GM18511 (cell line): ENCODE measurements at regions not wholly inside any gene's neighbourhood (a gene's known extent, or its start where the extent isn't known, plus 50 kb on each side); places are given as distances from the start of the nearest gene placed in this dataset.
A peak's percentile ranks its signal among the peaks of the same experiment; 100 is the strongest.

ENCODE experiments used
- ATAC-seq: cut with Tn5 transposase; IDR thresholded peaks from one replicate; pipeline ENCODE4 v1.9.1; 2021; ENCODE audit warnings: mild to moderate bottlenecking, moderate library complexity; ENCODE audit not compliant: unreplicated experiment

- no peak for ATAC-seq
Measured at GRCh38 chr16:77590707-77591106, 131.6 kb upstream of the NUDT7 start.

GRCh38 chr16:77591347-77591746 is 131.0 kb upstream of the NUDT7 start:
- no peak for ATAC-seq

DNA sequence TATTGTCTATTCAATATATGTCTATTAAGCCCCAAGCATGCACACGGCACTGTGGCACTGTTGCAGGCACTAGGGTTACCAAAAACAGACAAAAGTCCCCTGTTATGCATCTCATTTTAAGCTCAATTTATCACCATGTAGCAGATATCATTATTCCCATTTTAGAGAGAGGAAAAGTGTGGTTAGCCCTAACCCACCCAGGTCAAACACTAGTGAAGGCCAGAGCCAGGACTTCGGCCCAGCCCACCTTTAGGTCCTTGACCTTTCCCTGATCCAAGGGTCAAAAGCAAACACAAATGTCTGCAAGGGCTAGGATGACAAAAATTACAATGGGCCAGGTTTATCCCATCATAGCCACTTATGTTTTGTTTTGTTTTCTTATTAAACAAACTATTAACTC is 130.3 kb upstream of the NUDT7 start:
- no peak for ATAC-seq

DNA sequence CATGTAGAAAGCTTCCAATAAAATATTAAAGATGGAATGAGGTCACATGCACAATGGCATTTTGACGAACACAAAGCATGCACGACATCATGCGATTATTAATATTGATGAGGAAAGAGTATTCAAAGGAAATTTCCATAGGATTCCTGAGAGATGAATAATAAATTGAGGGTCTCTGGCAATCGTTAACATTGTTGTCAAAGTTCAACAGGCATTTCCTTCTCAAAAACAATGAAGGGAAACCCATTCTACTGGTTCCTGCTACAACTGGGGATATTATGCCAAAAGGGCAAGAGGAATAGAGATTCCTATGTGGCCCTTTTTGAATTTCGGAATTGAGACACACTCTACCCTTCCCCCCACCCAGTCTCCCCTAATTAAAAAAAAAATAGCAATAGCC is 128.3 kb upstream of the NUDT7 start:
- no peak for ATAC-seq

- ATAC-seq: no peak
Measured at GRCh38 chr16:77594799-77595596, 127.3 kb upstream of the NUDT7 start.

DNA sequence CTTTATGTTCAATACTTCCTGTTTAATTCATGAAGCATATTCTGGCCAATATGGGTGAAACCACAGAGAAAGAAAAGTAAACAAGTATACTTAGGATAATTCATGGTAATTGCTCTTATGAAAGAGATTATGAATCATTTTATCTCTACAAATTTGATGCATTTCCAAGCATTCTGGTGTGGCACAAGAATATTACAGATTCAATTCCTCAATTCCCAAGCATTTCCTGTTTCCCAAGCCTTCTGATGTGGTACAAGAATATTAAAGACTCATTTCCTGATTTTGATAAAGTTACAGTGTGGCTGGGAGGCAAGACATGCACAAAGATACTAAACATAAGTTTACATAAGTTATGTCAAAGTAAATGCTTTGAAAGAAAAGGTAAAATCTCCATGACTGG is 126.1 kb upstream of the NUDT7 start:
- no peak for ATAC-seq

DNA sequence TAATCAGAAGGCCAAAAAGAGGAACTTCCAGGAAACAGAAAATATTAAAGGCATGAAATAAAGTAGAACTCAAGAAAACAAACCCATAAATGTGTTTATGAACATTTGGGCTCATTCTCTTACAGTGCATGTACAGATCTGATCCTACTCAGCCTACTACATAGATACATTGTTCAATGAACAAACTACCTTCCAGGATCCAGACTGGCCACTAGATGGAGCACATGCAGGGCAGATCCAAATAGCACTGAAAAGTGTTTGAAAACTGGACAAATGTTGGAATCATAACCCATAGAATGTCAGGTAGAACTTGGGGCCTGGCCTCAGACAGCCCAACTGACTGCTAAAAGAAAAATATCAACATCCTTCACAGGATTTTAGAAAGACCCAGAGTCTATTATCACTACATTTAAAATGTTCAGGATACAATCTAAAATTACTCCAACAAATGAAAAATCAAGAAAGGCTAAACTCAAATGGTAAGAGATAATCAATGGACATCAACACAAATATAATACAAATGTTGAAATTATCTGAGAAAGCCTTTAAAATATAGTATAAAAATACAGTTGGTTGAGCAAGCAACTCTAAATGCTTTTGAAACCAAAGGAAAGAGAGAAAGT is 122.4 kb upstream of the NUDT7 start:
- peak; percentile 64 for ATAC-seq

DNA sequence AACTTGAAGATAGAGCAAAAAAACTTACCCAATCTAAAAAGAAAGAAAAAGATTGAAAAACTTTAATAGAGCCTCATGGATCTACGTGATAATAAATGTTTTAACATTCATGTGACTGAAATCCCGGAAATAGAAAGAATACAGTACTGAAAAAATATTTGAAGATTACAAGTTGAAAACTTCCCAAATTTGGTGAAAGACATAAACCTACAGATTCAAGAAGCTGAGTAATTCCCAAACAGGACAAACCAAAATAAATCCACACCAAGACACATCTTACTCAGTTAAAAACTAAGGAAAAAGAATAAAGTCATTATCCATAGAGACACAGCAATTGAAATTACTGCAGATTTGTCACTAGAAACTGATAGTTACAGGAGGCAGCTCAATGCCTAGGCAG is 121.8 kb upstream of the NUDT7 start:
- ATAC-seq: no peak

DNA sequence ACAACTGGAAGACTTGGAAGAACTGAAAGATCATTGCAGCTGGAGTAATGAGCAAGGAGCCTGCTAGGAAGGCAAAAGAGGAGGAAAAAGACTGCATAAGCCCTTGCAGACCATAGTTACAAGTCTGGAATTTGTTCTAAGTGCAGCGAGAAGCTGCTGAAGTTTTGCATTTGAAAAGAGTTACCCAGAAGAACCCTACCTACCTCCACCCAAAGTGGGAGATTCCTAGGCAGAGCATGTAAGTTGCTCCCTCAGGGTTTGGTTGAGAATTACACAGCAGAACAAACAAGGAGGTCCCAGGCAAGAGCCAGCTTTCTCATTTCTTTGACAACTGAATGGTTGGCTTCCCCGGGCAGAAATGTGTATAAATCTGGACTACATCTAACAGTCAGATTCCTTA is 118.7 kb upstream of the NUDT7 start:
- ATAC-seq: no peak

GRCh38 chr16:77610496-77610895 is 111.8 kb upstream of the NUDT7 start:
- no peak for ATAC-seq

- no peak for ATAC-seq
Measured at GRCh38 chr16:77611386-77611785, 110.9 kb upstream of the NUDT7 start.

- ATAC-seq: no peak
Measured at GRCh38 chr16:77612596-77612995, 109.7 kb upstream of the NUDT7 start.

DNA sequence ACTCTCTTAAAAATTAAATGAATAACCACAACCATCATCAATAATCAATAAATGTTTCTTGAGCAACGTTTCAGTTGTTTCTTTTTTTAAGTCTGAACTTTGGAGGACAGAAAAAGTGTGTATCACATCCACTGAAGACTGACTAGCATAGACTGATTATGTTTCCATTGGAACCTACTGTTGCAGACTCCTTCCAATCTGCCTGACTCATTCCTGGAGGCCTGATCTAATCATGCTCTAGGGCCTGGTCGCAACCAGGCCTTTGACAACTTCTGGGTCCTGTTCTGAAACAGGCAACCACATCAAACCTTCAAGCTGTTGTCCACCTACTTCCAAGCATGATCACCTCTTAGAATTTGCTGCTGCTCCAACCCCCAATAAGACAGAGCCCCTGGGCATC is 109.2 kb upstream of the NUDT7 start:
- ATAC-seq: no peak

DNA sequence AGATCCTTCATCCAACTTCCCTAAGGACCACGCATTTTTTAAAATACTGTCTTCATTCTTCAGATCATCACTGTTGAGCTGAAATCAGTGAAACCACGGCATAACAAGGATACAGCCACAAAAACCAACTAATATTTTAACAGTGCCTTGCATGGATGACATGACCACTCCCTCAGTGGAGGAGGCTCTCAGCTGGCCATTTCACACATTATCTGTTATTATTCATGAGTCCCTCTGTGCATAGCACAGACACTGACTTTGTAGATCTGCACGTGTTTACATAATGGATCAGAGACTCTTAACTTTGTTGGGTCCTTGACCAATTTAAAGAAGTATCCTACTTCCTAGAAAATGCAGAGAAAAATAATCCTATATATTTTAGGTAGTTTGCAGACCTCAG is 104.8 kb upstream of the NUDT7 start:
- ATAC-seq: no peak

GRCh38 chr16:77617996-77618395 is 104.3 kb upstream of the NUDT7 start:
- ATAC-seq: no peak

- ATAC-seq: no peak
Measured at GRCh38 chr16:77618951-77619350, 103.4 kb upstream of the NUDT7 start.

GRCh38 chr16:77624085-77624484 is 98.2 kb upstream of the NUDT7 start:
- ATAC-seq: no peak

- no peak for ATAC-seq
Measured at GRCh38 chr16:77636615-77637014, 85.7 kb upstream of the NUDT7 start.

DNA sequence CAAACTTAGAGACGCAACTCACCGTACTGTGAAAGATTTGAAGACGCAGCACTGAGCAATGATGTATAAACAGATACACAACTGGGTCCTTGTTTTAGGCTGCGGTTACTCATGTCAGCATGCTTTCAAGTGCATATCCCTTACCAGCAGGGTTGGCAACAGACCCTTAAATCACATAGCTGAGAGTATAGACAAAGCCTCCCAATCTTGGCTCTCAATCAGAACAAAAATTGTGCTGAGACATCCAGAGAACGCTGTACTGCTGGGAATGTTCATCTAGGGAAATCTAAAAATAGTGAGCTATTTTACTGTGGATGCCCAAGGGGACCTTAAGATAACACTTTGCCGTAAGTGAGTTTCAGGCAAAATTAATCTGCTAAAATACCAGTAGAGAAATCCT is 84.4 kb upstream of the NUDT7 start:
- no peak for ATAC-seq

DNA sequence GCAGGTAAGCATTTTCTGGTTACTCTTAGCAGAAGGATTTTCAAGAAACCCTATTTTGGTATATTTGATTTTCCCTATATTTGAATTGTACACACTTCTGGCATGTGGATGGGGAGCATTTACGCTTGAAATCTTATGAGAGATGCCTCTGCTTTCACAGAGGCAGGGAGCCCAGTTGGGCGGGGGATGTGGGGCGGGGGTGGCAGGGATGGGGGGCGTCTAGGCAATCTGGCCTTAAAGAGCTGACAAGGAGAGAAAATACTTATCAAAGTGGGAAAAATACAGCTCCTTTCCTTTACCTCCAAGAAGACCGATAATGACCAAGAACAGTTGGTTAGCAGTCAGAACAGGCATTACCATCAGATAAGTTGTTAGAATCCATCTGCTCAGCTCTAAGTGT is 79.1 kb upstream of the NUDT7 start:
- ATAC-seq: no peak

DNA sequence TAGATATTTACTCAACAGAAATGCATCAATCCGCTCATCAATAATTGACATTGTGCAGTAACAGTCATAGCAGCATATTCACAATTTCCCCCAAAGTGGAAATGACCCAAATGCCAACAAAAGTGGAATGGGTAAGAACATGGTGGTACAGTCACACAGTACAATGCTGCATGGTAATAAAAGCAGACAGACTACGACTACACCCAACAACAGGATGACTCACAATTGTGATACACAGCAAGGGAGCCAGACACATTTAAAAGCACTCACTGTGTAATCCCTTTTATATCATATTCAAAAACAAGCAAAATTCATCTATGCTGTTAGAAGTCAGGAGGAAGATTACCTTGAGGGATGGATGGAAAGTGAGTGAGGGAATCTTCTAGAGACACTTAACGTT is 76.5 kb upstream of the NUDT7 start:
- no peak for ATAC-seq

DNA sequence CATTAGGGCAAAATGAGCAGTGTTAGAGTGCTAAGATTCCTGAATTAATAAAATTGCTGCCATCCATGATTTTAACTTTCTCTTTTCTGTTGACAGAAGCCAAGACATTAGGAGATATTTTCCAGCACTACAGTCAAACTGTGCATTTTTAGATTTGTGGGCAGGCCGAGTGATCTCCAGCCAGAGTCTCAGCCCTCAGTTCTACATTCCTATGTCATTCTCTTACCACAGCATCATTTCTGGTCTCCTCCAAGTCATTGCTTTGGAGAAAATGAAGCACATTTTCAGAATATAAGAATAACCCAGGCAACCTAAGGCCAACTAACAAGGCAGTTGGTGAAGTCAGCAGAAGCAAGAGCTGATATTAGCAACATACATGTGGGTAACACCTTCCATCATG is 74.6 kb upstream of the NUDT7 start:
- no peak for ATAC-seq

GRCh38 chr16:77650761-77651160 is 71.6 kb upstream of the NUDT7 start:
- no peak for ATAC-seq
